Ectodermal cell (in vitro differentiated cells): ENCODE measurements at regions not wholly inside any gene's neighbourhood (a gene's known extent, or its start where the extent isn't known, plus 50 kb on each side); places are given as distances from the start of the nearest gene placed in this dataset.

Experiments
- H3K27ac ChIP-seq: 2 replicates; pipeline ENCODE4 v1.7.0; 2013; ENCODE audit warnings: mild to moderate bottlenecking, low read depth, low read length; ENCODE audit not compliant: insufficient read depth, poor library complexity, severe bottlenecking
- H3K27me3 ChIP-seq: 2 replicates; pipeline ENCODE4 v1.7.0; 2013; ENCODE audit warnings: mild to moderate bottlenecking, low read length; ENCODE audit not compliant: insufficient read depth, control insufficient read depth, poor library complexity, severe bottlenecking
- H3K36me3 ChIP-seq: one replicate; pipeline ENCODE4 v1.7.0; 2013; ENCODE audit warnings: low read length; ENCODE audit not compliant: control insufficient read depth, insufficient read depth
- H3K4me1 ChIP-seq: one replicate; pipeline ENCODE4 v1.7.0; 2013; ENCODE audit warnings: low read length; ENCODE audit not compliant: control insufficient read depth, insufficient read depth
- H3K4me3 ChIP-seq: 2 replicates; pipeline ENCODE4 v1.7.0; 2013; ENCODE audit warnings: low read depth, low read length, control low read depth; ENCODE audit not compliant: insufficient read depth
- H3K9me3 ChIP-seq: 2 replicates; pipeline ENCODE4 v1.7.0; 2013; ENCODE audit warnings: mild to moderate bottlenecking, low read length, moderate library complexity; ENCODE audit not compliant: control insufficient read depth
- WGBS, 2 experiments: methylation state at CpG; one replicate each; pipeline ENCODE4 v1.1.7; 2013; ENCODE audit warnings: missing lambda C conversion rate in 2 of 2; 5-methylcytosine and 5-hydroxymethylcytosine counted together

- no peaks in the 10 kb centered on the region for H3K9me3 ChIP-seq
- H3K36me3 ChIP-seq = no peaks in the 10 kb centered on the region
- H3K4me1 ChIP-seq = no peaks in the 10 kb centered on the region
- H3K27me3 ChIP-seq = peaks cover 15% of the 10 kb centered on the region
- H3K4me3 ChIP-seq = no peak overlapping the region
- 91 to 93% methylated on average over 10 of the region's 10 CpGs for WGBS, 2 experiments
- H3K27ac ChIP-seq = no peak overlapping the region
These were observed 76.2 kb upstream of the GLI2 start for GRCh38 chr2:120659275-120659977.

GRCh38 chr2:120660056-120660694 is 75.5 kb upstream of the GLI2 start:
- 89 to 94% methylated on average over 8 of the region's 8 CpGs for WGBS, 2 experiments
- no peak overlapping the region for H3K4me3 ChIP-seq
- H3K9me3 ChIP-seq = peaks cover 4% of the 10 kb centered on the region
- no peaks in the 10 kb centered on the region for H3K36me3 ChIP-seq
- no peak overlapping the region for H3K27ac ChIP-seq
- H3K27me3 ChIP-seq = peaks cover 15% of the 10 kb centered on the region
- no peaks in the 10 kb centered on the region for H3K4me1 ChIP-seq

- Histone ChIP-seq H3K27ac (no peak overlapping the region), H3K36me3 (no peaks in the 10 kb centered on the region), H3K4me1 (no peaks in the 10 kb centered on the region), H3K4me3 (no peak overlapping the region), H3K27me3 (peaks cover 15% of the 10 kb centered on the region), H3K9me3 (peaks cover 4% of the 10 kb centered on the region)
- WGBS, 2 experiments = 80 to 81% methylated on average over 11 of the region's 11 CpGs
These were observed 74.8 kb upstream of the GLI2 start for GRCh38 chr2:120660771-120661459.

- H3K27me3 ChIP-seq = peaks cover 15% of the 10 kb centered on the region
- H3K36me3 ChIP-seq = no peaks in the 10 kb centered on the region
- 52% methylated on average over 16 of the region's 16 CpGs for WGBS, 2 experiments
- no peak overlapping the region for H3K27ac ChIP-seq
- H3K4me3 ChIP-seq = no peak overlapping the region
- H3K4me1 ChIP-seq = no peaks in the 10 kb centered on the region
- H3K9me3 ChIP-seq = peaks cover 4% of the 10 kb centered on the region
These were observed 74.1 kb upstream of the GLI2 start for GRCh38 chr2:120661551-120661950.

GRCh38 chr2:120662046-120662445 is 73.6 kb upstream of the GLI2 start:
- Histone ChIP-seq H3K36me3 (no peaks in the 10 kb centered on the region), H3K27ac (no peak overlapping the region), H3K9me3 (peaks cover 4% of the 10 kb centered on the region), H3K27me3 (peaks cover 15% of the 10 kb centered on the region), H3K4me3 (no peak overlapping the region), H3K4me1 (no peaks in the 10 kb centered on the region)
- WGBS, 2 experiments = 85 to 94% methylated on average over 4 of the region's 4 CpGs

GRCh38 chr2:120662746-120663145 is 72.9 kb upstream of the GLI2 start:
- 92 to 96% methylated on average over 3 of the region's 3 CpGs for WGBS, 2 experiments

GRCh38 chr2:120666433-120666832 is 69.2 kb upstream of the GLI2 start:
- H3K36me3 ChIP-seq = no peaks in the 10 kb centered on the region
- 64% methylated on average over 3 of the region's 3 CpGs; no CpG with 5 or more reads in 1 of the 2 experiments for WGBS, 2 experiments
- H3K27me3 ChIP-seq = peaks cover 33% of the 10 kb centered on the region
- peaks cover 4% of the 10 kb centered on the region for H3K9me3 ChIP-seq
- no peaks in the 10 kb centered on the region for H3K4me1 ChIP-seq
- H3K27ac ChIP-seq = no peak overlapping the region
- no peak overlapping the region for H3K4me3 ChIP-seq

More at GRCh38 chr2:120662746-120663145, 72.9 kb upstream of the GLI2 start:
- Histone ChIP-seq H3K36me3 (no peaks in the 10 kb centered on the region), H3K4me1 (no peaks in the 10 kb centered on the region), H3K4me3 (no peak overlapping the region), H3K9me3 (peaks cover 4% of the 10 kb centered on the region), H3K27me3 (peaks cover 15% of the 10 kb centered on the region), H3K27ac (no peak overlapping the region)

- Histone ChIP-seq H3K27me3 (peaks cover 26% of the 10 kb centered on the region), H3K9me3 (peaks cover 4% of the 10 kb centered on the region), H3K36me3 (no peaks in the 10 kb centered on the region), H3K27ac (no peak overlapping the region), H3K4me3 (no peak overlapping the region), H3K4me1 (no peaks in the 10 kb centered on the region)
- 93% methylated on average over 2 of the region's 2 CpGs for WGBS, 2 experiments
These were observed 67.7 kb upstream of the GLI2 start for GRCh38 chr2:120667981-120668380.

GRCh38 chr2:120669121-120669952 is 66.3 kb upstream of the GLI2 start:
- Histone ChIP-seq H3K27me3 (peaks cover 26% of the 10 kb centered on the region), H3K27ac (no peak overlapping the region), H3K9me3 (peaks cover 4% of the 10 kb centered on the region), H3K4me1 (no peaks in the 10 kb centered on the region), H3K36me3 (no peaks in the 10 kb centered on the region), H3K4me3 (no peak overlapping the region)
- WGBS, 2 experiments = 36% methylated on average over 23 of the region's 23 CpGs
